ENCODE measurements at regions not wholly inside any gene's neighbourhood (a gene's known extent, or its start where the extent isn't known, plus 50 kb on each side); places are given as distances from the start of the nearest gene placed in this dataset.

DNA sequence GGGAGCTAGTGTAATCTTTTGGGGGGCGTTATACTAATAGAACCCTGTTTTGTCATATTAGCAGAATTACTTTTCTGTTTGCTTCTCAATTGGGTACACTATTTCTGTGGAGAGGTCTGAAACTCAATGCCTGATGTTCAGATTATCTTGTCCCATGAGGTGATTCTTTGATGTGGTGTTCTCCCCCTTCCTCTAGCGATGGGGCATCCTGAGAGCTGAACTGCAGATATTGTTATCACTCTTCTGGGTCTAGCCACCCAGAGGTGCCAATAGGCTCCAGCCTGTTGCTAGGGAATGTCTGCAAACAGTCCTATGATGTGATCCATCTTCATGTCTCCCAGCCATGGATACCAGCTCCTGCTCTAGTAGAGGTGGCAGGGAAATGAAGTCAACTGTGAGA, 233.1 kb upstream of the RASA1 start:
- TF ChIP-seq CTCF (conservative IDR thresholded peaks at IDR 0.05; ENCODE audit: low read length) (no peak), EZH2phosphoT487 (IDR thresholded peaks at IDR 0.05; ENCODE audit: borderline replicate concordance, low read depth, low read length) (no peak)

All from OCI-LY7 (cell line).